Tibial nerve (tissue), 3 donors: ENCODE measurements at regions not wholly inside any gene's neighbourhood (a gene's known extent, or its start where the extent isn't known, plus 50 kb on each side); places are given as distances from the start of the nearest gene placed in this dataset.

ENCODE experiments used
- POLR2A ChIP-seq, 2 donors: fragments of 450-650 bp; IDR thresholded peaks; one replicate each; pipeline ENCODE4 v1.6.1; 2017; ENCODE audit warnings: antibody characterized with exemption in 2 of 2, mild to moderate bottlenecking in 2 of 2, moderate library complexity in 2 of 2
- TF ChIP-seq, protein P1 (sequence below), 5 experiments: fragments of 200-600 bp in 3 of 5; fragments of 450-650 bp in 2 of 5; sonication (generic) in 3 of 5; IDR thresholded peaks; one replicate each; pipeline ENCODE4 v1.5.1; 2016 to 2019; ENCODE audit warnings: antibody characterized with exemption in 5 of 5, mild to moderate bottlenecking in 3 of 5, moderate library complexity in 2 of 5

- TF ChIP-seq, protein P1, sequence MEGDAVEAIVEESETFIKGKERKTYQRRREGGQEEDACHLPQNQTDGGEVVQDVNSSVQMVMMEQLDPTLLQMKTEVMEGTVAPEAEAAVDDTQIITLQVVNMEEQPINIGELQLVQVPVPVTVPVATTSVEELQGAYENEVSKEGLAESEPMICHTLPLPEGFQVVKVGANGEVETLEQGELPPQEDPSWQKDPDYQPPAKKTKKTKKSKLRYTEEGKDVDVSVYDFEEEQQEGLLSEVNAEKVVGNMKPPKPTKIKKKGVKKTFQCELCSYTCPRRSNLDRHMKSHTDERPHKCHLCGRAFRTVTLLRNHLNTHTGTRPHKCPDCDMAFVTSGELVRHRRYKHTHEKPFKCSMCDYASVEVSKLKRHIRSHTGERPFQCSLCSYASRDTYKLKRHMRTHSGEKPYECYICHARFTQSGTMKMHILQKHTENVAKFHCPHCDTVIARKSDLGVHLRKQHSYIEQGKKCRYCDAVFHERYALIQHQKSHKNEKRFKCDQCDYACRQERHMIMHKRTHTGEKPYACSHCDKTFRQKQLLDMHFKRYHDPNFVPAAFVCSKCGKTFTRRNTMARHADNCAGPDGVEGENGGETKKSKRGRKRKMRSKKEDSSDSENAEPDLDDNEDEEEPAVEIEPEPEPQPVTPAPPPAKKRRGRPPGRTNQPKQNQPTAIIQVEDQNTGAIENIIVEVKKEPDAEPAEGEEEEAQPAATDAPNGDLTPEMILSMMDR (IDR thresholded peaks at IDR 0.05) = no peak
- TF ChIP-seq POLR2A (IDR thresholded peaks at IDR 0.05) = no peak
Measured at GRCh38 chr17:72566671-72567484, 446.1 kb downstream of the SOX9 start.
